Neural cell (in vitro differentiated cells): ENCODE measurements at regions not wholly inside any gene's neighbourhood (a gene's known extent, or its start where the extent isn't known, plus 50 kb on each side); places are given as distances from the start of the nearest gene placed in this dataset.

Experiments
- H2AFZ ChIP-seq: fragments of 200-600, 300-800 bp; sonication (generic), shearing (Covaris generic); 2 replicates; pipeline ENCODE4 v1.6.0; 2014; ENCODE audit warnings: low read depth, mild to moderate bottlenecking, antibody characterized with exemption, low read length, moderate library complexity
- H3F3A ChIP-seq: fragments of 200-600 bp; shearing (Covaris generic); 2 replicates; pipeline ENCODE4 v1.6.1; 2016; ENCODE audit warnings: mild to moderate bottlenecking, moderate library complexity, mixed read lengths, antibody characterized with exemption, low read length; ENCODE audit not compliant: insufficient read depth, poor library complexity, severe bottlenecking
- H3K27ac ChIP-seq: fragments of 200-600, 300-800 bp; sonication (generic), shearing (Covaris generic); 2 replicates; pipeline ENCODE4 v1.5.1; 2014; ENCODE audit warnings: mild to moderate bottlenecking, low read length, moderate library complexity
- H3K27me3 ChIP-seq: fragments of 300-800, 200-600 bp; sonication (generic), shearing (Covaris generic); 2 replicates; pipeline ENCODE4 v1.6.0; 2014; ENCODE audit warnings: mild to moderate bottlenecking, low read depth, low read length, moderate library complexity; ENCODE audit not compliant: insufficient read depth
- H3K36me3 ChIP-seq: fragments of 300-800, 200-600 bp; sonication (generic), shearing (Covaris generic); 2 replicates; pipeline ENCODE4 v1.5.1; 2014; ENCODE audit warnings: mild to moderate bottlenecking, antibody characterized with exemption, low read length, moderate library complexity; ENCODE audit not compliant: insufficient read depth
- H3K4me2 ChIP-seq: fragments of 300-800, 200-600 bp; sonication (generic), shearing (Covaris generic); 2 replicates; pipeline ENCODE4 v1.6.0; 2014; ENCODE audit warnings: mild to moderate bottlenecking, low read length
- H3K4me3 ChIP-seq: fragments of 300-800, 200-600 bp; sonication (generic), shearing (Covaris generic); 2 replicates; pipeline ENCODE4 v1.5.1; 2014; ENCODE audit warnings: mild to moderate bottlenecking, low read length, moderate library complexity
- H3K79me2 ChIP-seq: fragments of 200-600 bp; shearing (Covaris generic); replicated peaks from 2 replicates; pipeline ENCODE4 v1.6.0; 2014; ENCODE audit warnings: mild to moderate bottlenecking, low read length, moderate library complexity; ENCODE audit not compliant: insufficient read depth
- H3K9ac ChIP-seq: fragments of 300-800, 200-600 bp; sonication (generic), shearing (Covaris generic); 2 replicates; pipeline ENCODE4 v1.6.1; 2016; ENCODE audit warnings: mild to moderate bottlenecking, low read length, mixed read lengths
- H3K9me2 ChIP-seq: fragments of 200-600 bp; shearing (Covaris generic); 2 replicates; pipeline ENCODE4 v1.6.1; 2016; ENCODE audit warnings: mild to moderate bottlenecking, low read length, mixed read lengths; ENCODE audit not compliant: insufficient read depth
- H3K9me3 ChIP-seq: fragments of 200-600, 300-800 bp; sonication (generic), shearing (Covaris generic); 2 replicates; pipeline ENCODE4 v1.6.1; 2016; ENCODE audit warnings: mild to moderate bottlenecking, mixed run types, low read length, moderate library complexity, mixed read lengths
- H4K20me1 ChIP-seq: fragments of 200-600 bp; shearing (Covaris generic); 2 replicates; pipeline ENCODE4 v1.6.1; 2016; ENCODE audit warnings: mild to moderate bottlenecking, mixed run types; ENCODE audit not compliant: insufficient read depth
- EP300 ChIP-seq: fragments of 450-650 bp; conservative IDR thresholded peaks from 2 replicates; pipeline ENCODE4 v1.6.1; 2014; ENCODE audit warnings: antibody characterized with exemption, mild to moderate bottlenecking, moderate library complexity; ENCODE audit not compliant: poor library complexity, severe bottlenecking
- EZH2 ChIP-seq: fragments of 200-600, 300-800 bp; shearing (Covaris generic), sonication (generic); IDR thresholded peaks from 2 replicates; pipeline ENCODE4 v1.6.1; 2014; ENCODE audit warnings: antibody characterized with exemption, low read length, borderline replicate concordance, mild to moderate bottlenecking; ENCODE audit not compliant: insufficient read depth, poor library complexity, severe bottlenecking
- MXI1 ChIP-seq: fragments of 450-650 bp; conservative IDR thresholded peaks from 2 replicates; pipeline ENCODE4 v1.6.1; 2014; ENCODE audit warnings: antibody characterized with exemption, mild to moderate bottlenecking; ENCODE audit not compliant: poor library complexity, severe bottlenecking
- POLR2AphosphoS5 ChIP-seq: IDR thresholded peaks from 2 replicates; pipeline ENCODE4 v1.6.1; 2012
- RAD21 ChIP-seq: fragments of 450-650 bp; conservative IDR thresholded peaks from 2 replicates; pipeline ENCODE4 v1.6.1; 2014; ENCODE audit warnings: antibody characterized with exemption, mild to moderate bottlenecking, moderate library complexity
- SMC3 ChIP-seq: fragments of 450-650 bp; conservative IDR thresholded peaks from 2 replicates; pipeline ENCODE4 v1.6.1; 2014; ENCODE audit warnings: antibody characterized with exemption, mild to moderate bottlenecking, moderate library complexity; ENCODE audit not compliant: poor library complexity
- TAF1 ChIP-seq: IDR thresholded peaks from 2 replicates; pipeline ENCODE4 v1.6.1; 2012; ENCODE audit warnings: low read depth
- TF ChIP-seq, protein P1 (sequence below): fragments of 450-650 bp; IDR thresholded peaks from 2 replicates; pipeline ENCODE4 v1.5.1; 2014; ENCODE audit warnings: antibody characterized with exemption, mild to moderate bottlenecking, moderate library complexity; ENCODE audit not compliant: poor library complexity, severe bottlenecking
- TF ChIP-seq, protein P2 (sequence below): IDR thresholded peaks from 2 replicates; pipeline ENCODE4 v1.6.1; 2012; ENCODE audit warnings: borderline replicate concordance

DNA sequence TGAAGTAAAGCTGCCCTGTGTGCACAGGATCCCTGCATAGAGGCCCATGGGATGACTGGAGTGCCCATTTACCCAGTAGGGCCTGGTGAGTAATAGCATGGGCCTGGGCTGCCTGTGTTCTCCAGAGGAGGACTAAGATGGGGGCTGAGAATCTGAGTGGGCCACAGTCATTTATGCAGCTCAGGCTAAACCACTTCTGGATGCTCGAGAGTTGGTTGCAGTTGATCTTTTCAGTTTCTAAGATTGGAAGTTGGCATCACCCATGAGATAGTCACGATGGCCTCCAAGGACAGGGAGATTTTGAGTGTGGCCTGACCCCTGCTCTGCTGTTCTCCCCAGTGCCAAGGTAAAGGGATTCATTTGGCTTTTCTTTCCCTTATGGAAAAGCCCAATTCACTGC is 179.1 kb upstream of the SPRED2 start:
- no peak overlapping the region for H3K4me3 ChIP-seq
- H3K9me3 ChIP-seq, result no peaks in the 10 kb centered on the region
- H4K20me1 ChIP-seq, result no peaks in the 10 kb centered on the region
- no peak overlapping the region for H2AFZ ChIP-seq
- H3K9me2 ChIP-seq, result no peaks in the 10 kb centered on the region
- no peak overlapping the region for H3K4me2 ChIP-seq
- TF ChIP-seq TAF1 (no peak), SMC3 (no peak), POLR2AphosphoS5 (no peak), MXI1 (no peak), RAD21 (no peak), EZH2 (no peak), EP300 (no peak)
- TF ChIP-seq, protein P1, sequence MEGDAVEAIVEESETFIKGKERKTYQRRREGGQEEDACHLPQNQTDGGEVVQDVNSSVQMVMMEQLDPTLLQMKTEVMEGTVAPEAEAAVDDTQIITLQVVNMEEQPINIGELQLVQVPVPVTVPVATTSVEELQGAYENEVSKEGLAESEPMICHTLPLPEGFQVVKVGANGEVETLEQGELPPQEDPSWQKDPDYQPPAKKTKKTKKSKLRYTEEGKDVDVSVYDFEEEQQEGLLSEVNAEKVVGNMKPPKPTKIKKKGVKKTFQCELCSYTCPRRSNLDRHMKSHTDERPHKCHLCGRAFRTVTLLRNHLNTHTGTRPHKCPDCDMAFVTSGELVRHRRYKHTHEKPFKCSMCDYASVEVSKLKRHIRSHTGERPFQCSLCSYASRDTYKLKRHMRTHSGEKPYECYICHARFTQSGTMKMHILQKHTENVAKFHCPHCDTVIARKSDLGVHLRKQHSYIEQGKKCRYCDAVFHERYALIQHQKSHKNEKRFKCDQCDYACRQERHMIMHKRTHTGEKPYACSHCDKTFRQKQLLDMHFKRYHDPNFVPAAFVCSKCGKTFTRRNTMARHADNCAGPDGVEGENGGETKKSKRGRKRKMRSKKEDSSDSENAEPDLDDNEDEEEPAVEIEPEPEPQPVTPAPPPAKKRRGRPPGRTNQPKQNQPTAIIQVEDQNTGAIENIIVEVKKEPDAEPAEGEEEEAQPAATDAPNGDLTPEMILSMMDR, result no peak
- TF ChIP-seq, protein P2, sequence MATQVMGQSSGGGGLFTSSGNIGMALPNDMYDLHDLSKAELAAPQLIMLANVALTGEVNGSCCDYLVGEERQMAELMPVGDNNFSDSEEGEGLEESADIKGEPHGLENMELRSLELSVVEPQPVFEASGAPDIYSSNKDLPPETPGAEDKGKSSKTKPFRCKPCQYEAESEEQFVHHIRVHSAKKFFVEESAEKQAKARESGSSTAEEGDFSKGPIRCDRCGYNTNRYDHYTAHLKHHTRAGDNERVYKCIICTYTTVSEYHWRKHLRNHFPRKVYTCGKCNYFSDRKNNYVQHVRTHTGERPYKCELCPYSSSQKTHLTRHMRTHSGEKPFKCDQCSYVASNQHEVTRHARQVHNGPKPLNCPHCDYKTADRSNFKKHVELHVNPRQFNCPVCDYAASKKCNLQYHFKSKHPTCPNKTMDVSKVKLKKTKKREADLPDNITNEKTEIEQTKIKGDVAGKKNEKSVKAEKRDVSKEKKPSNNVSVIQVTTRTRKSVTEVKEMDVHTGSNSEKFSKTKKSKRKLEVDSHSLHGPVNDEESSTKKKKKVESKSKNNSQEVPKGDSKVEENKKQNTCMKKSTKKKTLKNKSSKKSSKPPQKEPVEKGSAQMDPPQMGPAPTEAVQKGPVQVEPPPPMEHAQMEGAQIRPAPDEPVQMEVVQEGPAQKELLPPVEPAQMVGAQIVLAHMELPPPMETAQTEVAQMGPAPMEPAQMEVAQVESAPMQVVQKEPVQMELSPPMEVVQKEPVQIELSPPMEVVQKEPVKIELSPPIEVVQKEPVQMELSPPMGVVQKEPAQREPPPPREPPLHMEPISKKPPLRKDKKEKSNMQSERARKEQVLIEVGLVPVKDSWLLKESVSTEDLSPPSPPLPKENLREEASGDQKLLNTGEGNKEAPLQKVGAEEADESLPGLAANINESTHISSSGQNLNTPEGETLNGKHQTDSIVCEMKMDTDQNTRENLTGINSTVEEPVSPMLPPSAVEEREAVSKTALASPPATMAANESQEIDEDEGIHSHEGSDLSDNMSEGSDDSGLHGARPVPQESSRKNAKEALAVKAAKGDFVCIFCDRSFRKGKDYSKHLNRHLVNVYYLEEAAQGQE, result no peak
- no peaks in the 10 kb centered on the region for H3K27me3 ChIP-seq
- H3F3A ChIP-seq, result no peaks in the 10 kb centered on the region
- no peaks in the 10 kb centered on the region for H3K79me2 ChIP-seq
- H3K27ac ChIP-seq, result no peak overlapping the region
- no peaks in the 10 kb centered on the region for H3K36me3 ChIP-seq
- no peak overlapping the region for H3K9ac ChIP-seq

DNA sequence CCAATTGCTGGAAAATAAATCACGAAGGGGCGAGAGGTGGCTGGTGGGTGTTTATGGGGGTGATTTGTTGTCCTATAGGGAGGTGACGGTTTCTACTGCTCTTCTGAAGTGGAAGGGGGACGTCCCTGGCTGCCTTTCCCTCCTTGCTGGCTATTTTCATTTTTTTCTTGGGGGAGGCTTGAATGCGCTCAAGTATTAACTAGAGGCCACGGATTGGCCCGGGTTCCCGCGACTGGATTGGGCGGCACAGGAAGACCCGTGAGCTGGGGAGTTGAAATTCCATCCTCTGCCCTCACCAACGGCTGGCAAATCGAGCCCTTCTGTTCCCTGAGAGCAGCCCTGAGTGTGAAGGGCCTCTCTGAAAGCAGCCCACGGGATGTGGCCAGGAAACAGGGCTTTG is 176.5 kb upstream of the SPRED2 start:
- Histone ChIP-seq H2AFZ (no peak overlapping the region), H3K9me2 (no peaks in the 10 kb centered on the region), H3K36me3 (no peaks in the 10 kb centered on the region), H3K27me3 (no peaks in the 10 kb centered on the region), H4K20me1 (no peaks in the 10 kb centered on the region), H3K79me2 (no peaks in the 10 kb centered on the region), H3K9ac (no peak overlapping the region), H3K27ac (no peak overlapping the region), H3F3A (no peaks in the 10 kb centered on the region), H3K4me2 (no peak overlapping the region), H3K9me3 (no peaks in the 10 kb centered on the region), H3K4me3 (no peak overlapping the region)
- TF ChIP-seq SMC3 (no peak), TAF1 (no peak), RAD21 (no peak), POLR2AphosphoS5 (no peak), EZH2 (no peak), EP300 (no peak), MXI1 (no peak)
- TF ChIP-seq, protein P2, result no peak
- TF ChIP-seq, protein P1, result no peak
